ENCODE measurements at regions not wholly inside any gene's neighbourhood (a gene's known extent, or its start where the extent isn't known, plus 50 kb on each side); places are given as distances from the start of the nearest gene placed in this dataset.

- no peaks in the 10 kb centered on the region for H3K27me3 ChIP-seq (ENCODE audit: control insufficient read depth, insufficient read depth, low read length)
- no peak overlapping the region for H3K4me3 ChIP-seq (ENCODE audit: low read length)
- no peak overlapping the region for H3K27ac ChIP-seq (ENCODE audit: low read length)
- no peak for DNase-seq (ENCODE audit: low read depth, low spot score)
- H3K36me3 ChIP-seq (ENCODE audit: control insufficient read depth, insufficient read depth, low read length), result no peaks in the 10 kb centered on the region
- no peaks in the 10 kb centered on the region for H3K4me1 ChIP-seq (ENCODE audit: control insufficient read depth, insufficient read depth, low read length)
- no peaks in the 10 kb centered on the region for H3K9me3 ChIP-seq (ENCODE audit: control insufficient read depth, insufficient read depth, low read length)
- WGBS (ENCODE audit: insufficient coverage, insufficient read length), result no CpG with 5 or more reads among the region's 8 CpGs
These were observed 133.1 kb downstream of the MREG start for GRCh38 chr2:215879977-215880940.

- no peaks in the 10 kb centered on the region for H3K27me3 ChIP-seq (ENCODE audit: control insufficient read depth, insufficient read depth, low read length)
- H3K27ac ChIP-seq (ENCODE audit: low read length), result no peak overlapping the region
- H3K36me3 ChIP-seq (ENCODE audit: control insufficient read depth, insufficient read depth, low read length), result no peaks in the 10 kb centered on the region
- WGBS (ENCODE audit: insufficient coverage, insufficient read length), result no CpG with 5 or more reads among the region's 1 CpG
- H3K4me1 ChIP-seq (ENCODE audit: control insufficient read depth, insufficient read depth, low read length), result no peaks in the 10 kb centered on the region
- no peak for DNase-seq (ENCODE audit: low read depth, low spot score)
- no peak overlapping the region for H3K4me3 ChIP-seq (ENCODE audit: low read length)
- no peaks in the 10 kb centered on the region for H3K9me3 ChIP-seq (ENCODE audit: control insufficient read depth, insufficient read depth, low read length)
These were observed 134.0 kb downstream of the MREG start for GRCh38 chr2:215879331-215879730.

GRCh38 chr2:215878476-215879063 is 134.8 kb downstream of the MREG start:
- no peak overlapping the region for H3K27ac ChIP-seq (ENCODE audit: low read length)
- H3K36me3 ChIP-seq (ENCODE audit: control insufficient read depth, insufficient read depth, low read length), result no peaks in the 10 kb centered on the region
- no CpG with 5 or more reads among the region's 4 CpGs for WGBS (ENCODE audit: insufficient coverage, insufficient read length)
- no peaks in the 10 kb centered on the region for H3K4me1 ChIP-seq (ENCODE audit: control insufficient read depth, insufficient read depth, low read length)
- no peak overlapping the region for H3K4me3 ChIP-seq (ENCODE audit: low read length)
- H3K9me3 ChIP-seq (ENCODE audit: control insufficient read depth, insufficient read depth, low read length), result no peaks in the 10 kb centered on the region
- no peak for DNase-seq (ENCODE audit: low read depth, low spot score)
- no peaks in the 10 kb centered on the region for H3K27me3 ChIP-seq (ENCODE audit: control insufficient read depth, insufficient read depth, low read length)

- H3K27ac ChIP-seq (ENCODE audit: low read length), result no peak overlapping the region
- no peaks in the 10 kb centered on the region for H3K4me1 ChIP-seq (ENCODE audit: control insufficient read depth, insufficient read depth, low read length)
- no peak overlapping the region for H3K4me3 ChIP-seq (ENCODE audit: low read length)
- H3K9me3 ChIP-seq (ENCODE audit: control insufficient read depth, insufficient read depth, low read length), result no peaks in the 10 kb centered on the region
- no peaks in the 10 kb centered on the region for H3K27me3 ChIP-seq (ENCODE audit: control insufficient read depth, insufficient read depth, low read length)
- WGBS (ENCODE audit: insufficient coverage, insufficient read length), result no CpG with 5 or more reads among the region's 1 CpG
- DNase-seq (ENCODE audit: low read depth, low spot score), result no peak
- no peaks in the 10 kb centered on the region for H3K36me3 ChIP-seq (ENCODE audit: control insufficient read depth, insufficient read depth, low read length)
These were observed 136.5 kb downstream of the MREG start for GRCh38 chr2:215876937-215877238.

GRCh38 chr2:215876139-215876936 is 137.0 kb downstream of the MREG start:
- Histone ChIP-seq H3K9me3 (ENCODE audit: control insufficient read depth, insufficient read depth, low read length) (no peaks in the 10 kb centered on the region), H3K36me3 (ENCODE audit: control insufficient read depth, insufficient read depth, low read length) (no peaks in the 10 kb centered on the region), H3K4me1 (ENCODE audit: control insufficient read depth, insufficient read depth, low read length) (no peaks in the 10 kb centered on the region), H3K27ac (ENCODE audit: low read length) (no peak overlapping the region), H3K27me3 (ENCODE audit: control insufficient read depth, insufficient read depth, low read length) (no peaks in the 10 kb centered on the region), H3K4me3 (ENCODE audit: low read length) (no peak overlapping the region)
- DNase-seq (ENCODE audit: low read depth, low spot score), result no peak
- WGBS (ENCODE audit: insufficient coverage, insufficient read length), result no CpG with 5 or more reads among the region's 3 CpGs

GRCh38 chr2:215874418-215874817 is 138.9 kb downstream of the MREG start:
- Histone ChIP-seq H3K27me3 (ENCODE audit: control insufficient read depth, insufficient read depth, low read length) (no peaks in the 10 kb centered on the region), H3K9me3 (ENCODE audit: control insufficient read depth, insufficient read depth, low read length) (no peaks in the 10 kb centered on the region), H3K27ac (ENCODE audit: low read length) (no peak overlapping the region), H3K4me3 (ENCODE audit: low read length) (no peak overlapping the region), H3K4me1 (ENCODE audit: control insufficient read depth, insufficient read depth, low read length) (no peaks in the 10 kb centered on the region), H3K36me3 (ENCODE audit: control insufficient read depth, insufficient read depth, low read length) (no peaks in the 10 kb centered on the region)
- no peak for DNase-seq (ENCODE audit: low read depth, low spot score)
- WGBS (ENCODE audit: insufficient coverage, insufficient read length), result no CpG with 5 or more reads among the region's 2 CpGs

GRCh38 chr2:215870986-215871385 is 142.4 kb downstream of the MREG start:
- no peak overlapping the region for H3K27ac ChIP-seq (ENCODE audit: low read length)
- no peaks in the 10 kb centered on the region for H3K4me1 ChIP-seq (ENCODE audit: control insufficient read depth, insufficient read depth, low read length)
- no CpG with 5 or more reads among the region's 2 CpGs for WGBS (ENCODE audit: insufficient coverage, insufficient read length)

GRCh38 chr2:215870088-215870490 is 143.3 kb downstream of the MREG start:
- Histone ChIP-seq H3K4me1 (ENCODE audit: control insufficient read depth, insufficient read depth, low read length) (no peaks in the 10 kb centered on the region), H3K4me3 (ENCODE audit: low read length) (no peak overlapping the region), H3K36me3 (ENCODE audit: control insufficient read depth, insufficient read depth, low read length) (no peaks in the 10 kb centered on the region), H3K27me3 (ENCODE audit: control insufficient read depth, insufficient read depth, low read length) (no peaks in the 10 kb centered on the region), H3K9me3 (ENCODE audit: control insufficient read depth, insufficient read depth, low read length) (no peaks in the 10 kb centered on the region), H3K27ac (ENCODE audit: low read length) (no peak overlapping the region)
- DNase-seq (ENCODE audit: low read depth, low spot score), result no peak
- WGBS (ENCODE audit: insufficient coverage, insufficient read length), result no CpG with 5 or more reads among the region's 3 CpGs

More at GRCh38 chr2:215870986-215871385, 142.4 kb downstream of the MREG start:
- Histone ChIP-seq H3K36me3 (ENCODE audit: control insufficient read depth, insufficient read depth, low read length) (no peaks in the 10 kb centered on the region), H3K27me3 (ENCODE audit: control insufficient read depth, insufficient read depth, low read length) (no peaks in the 10 kb centered on the region), H3K9me3 (ENCODE audit: control insufficient read depth, insufficient read depth, low read length) (no peaks in the 10 kb centered on the region), H3K4me3 (ENCODE audit: low read length) (no peak overlapping the region)
- DNase-seq (ENCODE audit: low read depth, low spot score), result peak; percentile 20

- no peak for DNase-seq (ENCODE audit: low read depth, low spot score)
- Histone ChIP-seq H3K4me3 (ENCODE audit: low read length) (no peak overlapping the region), H3K27me3 (ENCODE audit: control insufficient read depth, insufficient read depth, low read length) (no peaks in the 10 kb centered on the region), H3K36me3 (ENCODE audit: control insufficient read depth, insufficient read depth, low read length) (no peaks in the 10 kb centered on the region), H3K4me1 (ENCODE audit: control insufficient read depth, insufficient read depth, low read length) (no peaks in the 10 kb centered on the region), H3K9me3 (ENCODE audit: control insufficient read depth, insufficient read depth, low read length) (no peaks in the 10 kb centered on the region), H3K27ac (ENCODE audit: low read length) (no peak overlapping the region)
- 100% methylated on average over 3 of the region's 4 CpGs for WGBS (ENCODE audit: insufficient coverage, insufficient read length)
These were observed 144.4 kb downstream of the MREG start for GRCh38 chr2:215868846-215869543.

- Histone ChIP-seq H3K27me3 (ENCODE audit: control insufficient read depth, insufficient read depth, low read length) (no peaks in the 10 kb centered on the region), H3K4me1 (ENCODE audit: control insufficient read depth, insufficient read depth, low read length) (no peaks in the 10 kb centered on the region), H3K4me3 (ENCODE audit: low read length) (no peak overlapping the region), H3K36me3 (ENCODE audit: control insufficient read depth, insufficient read depth, low read length) (no peaks in the 10 kb centered on the region), H3K27ac (ENCODE audit: low read length) (no peak overlapping the region), H3K9me3 (ENCODE audit: control insufficient read depth, insufficient read depth, low read length) (no peaks in the 10 kb centered on the region)
- no CpG with 5 or more reads among the region's 2 CpGs for WGBS (ENCODE audit: insufficient coverage, insufficient read length)
- DNase-seq (ENCODE audit: low read depth, low spot score), result no peak
These were observed 146.7 kb downstream of the MREG start for GRCh38 chr2:215866606-215867005.

All from iPS DF 6.9 (cell line).